ENCODE measurements at regions not wholly inside any gene's neighbourhood (a gene's known extent, or its start where the extent isn't known, plus 50 kb on each side); places are given as distances from the start of the nearest gene placed in this dataset.
"Not testable (repeated sequence)": the region's sequence is repeated elsewhere in the genome, so short reads cannot be mapped to it uniquely, and the experiment has no call there.

- Histone ChIP-seq H3K4me1 (ENCODE audit: control insufficient read depth, insufficient read depth, low read length) (peaks cover 11% of the 10 kb centered on the region), H3K36me3 (ENCODE audit: control insufficient read depth in 2 of 2, insufficient read depth in 2 of 2, low read length in 2 of 2) (no peaks in the 10 kb centered on the region), H3K27me3 (ENCODE audit: control insufficient read depth in 1 of 2, insufficient read depth in 2 of 2, low read length in 2 of 2) (no peaks in the 10 kb centered on the region), H3K27ac (ENCODE audit: low read length) (no peak overlapping the region), H3K9me3 (ENCODE audit: control insufficient read depth in 2 of 2, low read length in 2 of 2) (no peaks in the 10 kb centered on the region), H3K4me3 (ENCODE audit: low read length in 2 of 2) (no peak overlapping the region), H3K9ac (ENCODE audit: low read length in 2 of 2) (no peak overlapping the region)
Measured at GRCh38 chr15:70238917-70239316, 141.2 kb upstream of the TLE3 start.

- peaks cover 11% of the 10 kb centered on the region for H3K4me1 ChIP-seq (ENCODE audit: control insufficient read depth, insufficient read depth, low read length)
Measured at GRCh38 chr15:70237626-70238025, 139.9 kb upstream of the TLE3 start.

GRCh38 chr15:70236341-70237086 lies 138.8 kb upstream of the TLE3 start:
- no peak overlapping the region for H3K9ac ChIP-seq (ENCODE audit: low read length in 2 of 2)
- peaks cover 11% of the 10 kb centered on the region for H3K4me1 ChIP-seq (ENCODE audit: control insufficient read depth, insufficient read depth, low read length)
- H3K27ac ChIP-seq (ENCODE audit: low read length) = no peak overlapping the region
- no peaks in the 10 kb centered on the region for H3K27me3 ChIP-seq (ENCODE audit: control insufficient read depth in 1 of 2, insufficient read depth in 2 of 2, low read length in 2 of 2)
- H3K4me3 ChIP-seq (ENCODE audit: low read length in 2 of 2) = no peak overlapping the region
- peaks cover 0 to 3% of the 10 kb centered on the region in 2 donors for H3K9me3 ChIP-seq (ENCODE audit: control insufficient read depth in 2 of 2, low read length in 2 of 2)
- H3K36me3 ChIP-seq (ENCODE audit: control insufficient read depth in 2 of 2, insufficient read depth in 2 of 2, low read length in 2 of 2) = no peaks in the 10 kb centered on the region

More at GRCh38 chr15:70237626-70238025, 139.9 kb upstream of the TLE3 start:
- H3K9me3 ChIP-seq (ENCODE audit: control insufficient read depth in 2 of 2, low read length in 2 of 2) = no peaks in the 10 kb centered on the region
- no peak overlapping the region for H3K9ac ChIP-seq (ENCODE audit: low read length in 2 of 2)
- H3K27ac ChIP-seq (ENCODE audit: low read length) = no peak overlapping the region
- H3K27me3 ChIP-seq (ENCODE audit: control insufficient read depth in 1 of 2, insufficient read depth in 2 of 2, low read length in 2 of 2) = no peaks in the 10 kb centered on the region
- no peak overlapping the region for H3K4me3 ChIP-seq (ENCODE audit: low read length in 2 of 2)
- no peaks in the 10 kb centered on the region for H3K36me3 ChIP-seq (ENCODE audit: control insufficient read depth in 2 of 2, insufficient read depth in 2 of 2, low read length in 2 of 2)

- Histone ChIP-seq H3K9ac (ENCODE audit: low read length in 2 of 2) (no peak overlapping the region), H3K27ac (ENCODE audit: low read length) (no peak overlapping the region), H3K36me3 (ENCODE audit: control insufficient read depth in 2 of 2, insufficient read depth in 2 of 2, low read length in 2 of 2) (no peaks in the 10 kb centered on the region), H3K9me3 (ENCODE audit: control insufficient read depth in 2 of 2, low read length in 2 of 2) (peaks cover 0 to 3% of the 10 kb centered on the region in 2 donors), H3K27me3 (ENCODE audit: control insufficient read depth in 1 of 2, insufficient read depth in 2 of 2, low read length in 2 of 2) (no peaks in the 10 kb centered on the region), H3K4me1 (ENCODE audit: control insufficient read depth, insufficient read depth, low read length) (peaks cover 11% of the 10 kb centered on the region), H3K4me3 (ENCODE audit: low read length in 2 of 2) (no peak overlapping the region)
Measured at GRCh38 chr15:70235347-70235746, 137.6 kb upstream of the TLE3 start.

- no peaks in the 10 kb centered on the region for H3K36me3 ChIP-seq (ENCODE audit: control insufficient read depth in 2 of 2, insufficient read depth in 2 of 2, low read length in 2 of 2)
- H3K27ac ChIP-seq (ENCODE audit: low read length) = no peak overlapping the region
- no peaks in the 10 kb centered on the region for H3K27me3 ChIP-seq (ENCODE audit: control insufficient read depth in 1 of 2, insufficient read depth in 2 of 2, low read length in 2 of 2)
- peaks cover 0 to 3% of the 10 kb centered on the region in 2 donors for H3K9me3 ChIP-seq (ENCODE audit: control insufficient read depth in 2 of 2, low read length in 2 of 2)
- H3K4me3 ChIP-seq (ENCODE audit: low read length in 2 of 2) = no peak overlapping the region
- H3K9ac ChIP-seq (ENCODE audit: low read length in 2 of 2) = no peak overlapping the region
- H3K4me1 ChIP-seq (ENCODE audit: control insufficient read depth, insufficient read depth, low read length) = peaks cover 11% of the 10 kb centered on the region
Measured at GRCh38 chr15:70234256-70234905, 136.7 kb upstream of the TLE3 start.

- no peak overlapping the region for H3K4me3 ChIP-seq (ENCODE audit: low read length in 2 of 2)
- H3K27ac ChIP-seq (ENCODE audit: low read length) = no peak overlapping the region
- H3K9me3 ChIP-seq (ENCODE audit: control insufficient read depth in 2 of 2, low read length in 2 of 2) = peaks cover 0 to 3% of the 10 kb centered on the region in 2 donors
- no peak overlapping the region for H3K9ac ChIP-seq (ENCODE audit: low read length in 2 of 2)
- H3K4me1 ChIP-seq (ENCODE audit: control insufficient read depth, insufficient read depth, low read length) = peaks cover 11% of the 10 kb centered on the region
- no peaks in the 10 kb centered on the region for H3K27me3 ChIP-seq (ENCODE audit: control insufficient read depth in 1 of 2, insufficient read depth in 2 of 2, low read length in 2 of 2)
- H3K36me3 ChIP-seq (ENCODE audit: control insufficient read depth in 2 of 2, insufficient read depth in 2 of 2, low read length in 2 of 2) = no peaks in the 10 kb centered on the region
Measured at GRCh38 chr15:70231484-70231883, 133.8 kb upstream of the TLE3 start.

- not testable (repeated sequence) for H3K27ac ChIP-seq (ENCODE audit: low read length); H3K27me3 ChIP-seq (ENCODE audit: control insufficient read depth in 1 of 2, insufficient read depth in 2 of 2, low read length in 2 of 2)
Measured at GRCh38 chr15:70227918-70228317, 130.2 kb upstream of the TLE3 start.

GRCh38 chr15:70227147-70227546 lies 129.4 kb upstream of the TLE3 start:
- Histone ChIP-seq H3K36me3 (ENCODE audit: control insufficient read depth in 2 of 2, insufficient read depth in 2 of 2, low read length in 2 of 2) (no peaks in the 10 kb centered on the region), H3K27me3 (ENCODE audit: control insufficient read depth in 1 of 2, insufficient read depth in 2 of 2, low read length in 2 of 2) (no peaks in the 10 kb centered on the region), H3K4me1 (ENCODE audit: control insufficient read depth, insufficient read depth, low read length) (peaks cover 8% of the 10 kb centered on the region), H3K9me3 (ENCODE audit: control insufficient read depth in 2 of 2, low read length in 2 of 2) (no peaks in the 10 kb centered on the region), H3K9ac (ENCODE audit: low read length in 2 of 2) (no peak overlapping the region), H3K27ac (ENCODE audit: low read length) (no peak overlapping the region), H3K4me3 (ENCODE audit: low read length in 2 of 2) (no peak overlapping the region)

More at GRCh38 chr15:70227918-70228317, 130.2 kb upstream of the TLE3 start:
- H3K36me3 ChIP-seq (ENCODE audit: control insufficient read depth in 2 of 2, insufficient read depth in 2 of 2, low read length in 2 of 2); H3K4me1 ChIP-seq (ENCODE audit: control insufficient read depth, insufficient read depth, low read length); H3K9ac ChIP-seq (ENCODE audit: low read length in 2 of 2); H3K9me3 ChIP-seq (ENCODE audit: control insufficient read depth in 2 of 2, low read length in 2 of 2); H3K4me3 ChIP-seq (ENCODE audit: low read length in 2 of 2): not testable (repeated sequence)

GRCh38 chr15:70226337-70226980 lies 128.7 kb upstream of the TLE3 start:
- peaks cover 8% of the 10 kb centered on the region for H3K4me1 ChIP-seq (ENCODE audit: control insufficient read depth, insufficient read depth, low read length)
- no peaks in the 10 kb centered on the region for H3K36me3 ChIP-seq (ENCODE audit: control insufficient read depth in 2 of 2, insufficient read depth in 2 of 2, low read length in 2 of 2)
- no peak overlapping the region for H3K27ac ChIP-seq (ENCODE audit: low read length)
- no peaks in the 10 kb centered on the region for H3K9me3 ChIP-seq (ENCODE audit: control insufficient read depth in 2 of 2, low read length in 2 of 2)
- no peak overlapping the region for H3K9ac ChIP-seq (ENCODE audit: low read length in 2 of 2)
- H3K4me3 ChIP-seq (ENCODE audit: low read length in 2 of 2) = no peak overlapping the region
- no peaks in the 10 kb centered on the region for H3K27me3 ChIP-seq (ENCODE audit: control insufficient read depth in 1 of 2, insufficient read depth in 2 of 2, low read length in 2 of 2)

- H3K36me3 ChIP-seq (ENCODE audit: control insufficient read depth in 2 of 2, insufficient read depth in 2 of 2, low read length in 2 of 2) = no peaks in the 10 kb centered on the region
- no peaks in the 10 kb centered on the region for H3K27me3 ChIP-seq (ENCODE audit: control insufficient read depth in 1 of 2, insufficient read depth in 2 of 2, low read length in 2 of 2)
- peaks cover 8% of the 10 kb centered on the region for H3K4me1 ChIP-seq (ENCODE audit: control insufficient read depth, insufficient read depth, low read length)
- no peak overlapping the region for H3K9ac ChIP-seq (ENCODE audit: low read length in 2 of 2)
- no peak overlapping the region for H3K4me3 ChIP-seq (ENCODE audit: low read length in 2 of 2)
- no peaks in the 10 kb centered on the region for H3K9me3 ChIP-seq (ENCODE audit: control insufficient read depth in 2 of 2, low read length in 2 of 2)
- no peak overlapping the region for H3K27ac ChIP-seq (ENCODE audit: low read length)
Measured at GRCh38 chr15:70225416-70225815, 127.7 kb upstream of the TLE3 start.
